ENCODE measurements at regions not wholly inside any gene's neighbourhood (a gene's known extent, or its start where the extent isn't known, plus 50 kb on each side); places are given as distances from the start of the nearest gene placed in this dataset.

DNA sequence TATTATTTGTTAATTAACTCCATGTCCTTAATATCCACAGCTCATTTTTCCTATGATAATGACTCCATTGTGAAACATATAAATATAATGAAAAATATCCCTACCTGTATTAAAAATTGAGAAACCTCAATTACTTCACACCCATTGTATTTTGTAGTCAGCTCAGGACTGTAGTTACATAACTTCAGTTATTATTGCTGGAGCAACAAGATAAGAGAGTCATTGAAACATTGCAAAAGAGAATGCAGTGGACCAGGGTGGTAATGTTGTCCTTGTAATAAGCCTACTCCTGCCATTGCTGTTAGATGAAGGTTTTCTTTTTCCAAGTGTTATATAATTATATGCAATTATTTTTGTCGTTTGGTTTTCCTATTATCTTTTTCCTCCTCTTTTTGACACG, 184.4 kb downstream of the PRL start:
- no peak for TF ChIP-seq EZH2phosphoT487 (IDR thresholded peaks at IDR 0.05; ENCODE audit: borderline replicate concordance, low read depth, low read length)
- TF ChIP-seq, protein P1, sequence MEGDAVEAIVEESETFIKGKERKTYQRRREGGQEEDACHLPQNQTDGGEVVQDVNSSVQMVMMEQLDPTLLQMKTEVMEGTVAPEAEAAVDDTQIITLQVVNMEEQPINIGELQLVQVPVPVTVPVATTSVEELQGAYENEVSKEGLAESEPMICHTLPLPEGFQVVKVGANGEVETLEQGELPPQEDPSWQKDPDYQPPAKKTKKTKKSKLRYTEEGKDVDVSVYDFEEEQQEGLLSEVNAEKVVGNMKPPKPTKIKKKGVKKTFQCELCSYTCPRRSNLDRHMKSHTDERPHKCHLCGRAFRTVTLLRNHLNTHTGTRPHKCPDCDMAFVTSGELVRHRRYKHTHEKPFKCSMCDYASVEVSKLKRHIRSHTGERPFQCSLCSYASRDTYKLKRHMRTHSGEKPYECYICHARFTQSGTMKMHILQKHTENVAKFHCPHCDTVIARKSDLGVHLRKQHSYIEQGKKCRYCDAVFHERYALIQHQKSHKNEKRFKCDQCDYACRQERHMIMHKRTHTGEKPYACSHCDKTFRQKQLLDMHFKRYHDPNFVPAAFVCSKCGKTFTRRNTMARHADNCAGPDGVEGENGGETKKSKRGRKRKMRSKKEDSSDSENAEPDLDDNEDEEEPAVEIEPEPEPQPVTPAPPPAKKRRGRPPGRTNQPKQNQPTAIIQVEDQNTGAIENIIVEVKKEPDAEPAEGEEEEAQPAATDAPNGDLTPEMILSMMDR (conservative IDR thresholded peaks at IDR 0.05; ENCODE audit: low read length) = no peak
- Histone ChIP-seq H3K4me3 (ENCODE audit: low read depth, low read length, poor library complexity, severe bottlenecking) (no peak overlapping the region), H2AFZ (ENCODE audit: low read length) (no peak overlapping the region), H3K9me2 (ENCODE audit: insufficient read depth, low read length) (no peaks in the 10 kb centered on the region), H4K20me1 (ENCODE audit: insufficient read depth, low read length) (no peaks in the 10 kb centered on the region), H3K27ac (ENCODE audit: low read depth, low read length, poor library complexity, severe bottlenecking) (no peak overlapping the region), H3K79me2 (ENCODE audit: insufficient read depth, low read depth, low read length) (no peaks in the 10 kb centered on the region), H3K4me2 (ENCODE audit: low read length) (no peak overlapping the region), H3K4me1 (ENCODE audit: insufficient read depth, low read length, poor library complexity, severe bottlenecking) (no peaks in the 10 kb centered on the region), H3K36me3 (ENCODE audit: insufficient read depth, low read length) (no peaks in the 10 kb centered on the region), H3K9me3 (ENCODE audit: low read length) (no peaks in the 10 kb centered on the region)
- POLR2A ChIA-PET = interaction anchor here (0.6 kb wide), 1 partner anchor 71 kb away, joined by 6 read pairs; no protein-coding TSS in a partner anchor
- DNase-seq (ENCODE audit: low spot score) = no peak
- BruUV-seq (replicated peaks) = no TSS peak
- intact Hi-C loops (cut with micrococcal nuclease; ENCODE audit: unreplicated experiment) = no loop called here
- CTCF ChIA-PET (ENCODE audit: unreplicated experiment) = no interaction called here

DNA sequence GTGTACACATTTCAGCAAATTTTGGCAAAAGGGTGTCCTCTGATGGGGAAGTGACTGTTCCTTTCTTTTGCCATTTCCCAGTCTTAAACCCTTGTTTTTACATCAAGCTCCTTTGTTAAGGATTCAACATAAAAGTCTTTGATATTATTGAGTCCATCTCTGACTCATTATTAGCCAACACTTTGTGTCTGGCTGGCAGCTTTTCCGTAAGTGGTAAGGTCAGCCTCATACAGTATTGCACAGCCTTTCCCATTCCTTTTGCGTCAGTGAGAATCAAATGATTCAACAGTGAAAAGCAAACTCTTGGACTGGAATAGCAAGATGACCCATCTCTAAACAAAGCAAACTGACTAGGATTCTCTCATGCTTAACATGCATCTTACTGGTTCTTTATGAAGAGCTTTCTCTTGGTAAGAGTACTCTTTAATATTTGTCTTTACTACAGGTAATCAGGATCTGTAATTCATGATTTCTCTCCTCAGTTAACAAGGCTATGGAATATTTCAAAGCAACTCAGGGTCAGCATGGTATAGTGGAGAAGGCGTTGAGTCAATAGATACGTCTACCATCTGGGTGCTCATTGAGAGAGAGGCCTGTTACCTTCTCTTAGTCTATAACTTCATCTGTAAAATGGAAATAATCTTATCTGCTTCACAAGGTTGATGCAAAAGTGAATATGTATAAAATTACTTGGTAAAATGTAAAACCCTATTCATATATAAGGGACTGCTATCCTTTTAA, 183.6 kb downstream of the PRL start:
- H3K36me3 ChIP-seq (ENCODE audit: insufficient read depth, low read length) = no peaks in the 10 kb centered on the region
- TF ChIP-seq, protein P1 (conservative IDR thresholded peaks at IDR 0.05; ENCODE audit: low read length) = no peak
- no peak for TF ChIP-seq EZH2phosphoT487 (IDR thresholded peaks at IDR 0.05; ENCODE audit: borderline replicate concordance, low read depth, low read length)

DNA sequence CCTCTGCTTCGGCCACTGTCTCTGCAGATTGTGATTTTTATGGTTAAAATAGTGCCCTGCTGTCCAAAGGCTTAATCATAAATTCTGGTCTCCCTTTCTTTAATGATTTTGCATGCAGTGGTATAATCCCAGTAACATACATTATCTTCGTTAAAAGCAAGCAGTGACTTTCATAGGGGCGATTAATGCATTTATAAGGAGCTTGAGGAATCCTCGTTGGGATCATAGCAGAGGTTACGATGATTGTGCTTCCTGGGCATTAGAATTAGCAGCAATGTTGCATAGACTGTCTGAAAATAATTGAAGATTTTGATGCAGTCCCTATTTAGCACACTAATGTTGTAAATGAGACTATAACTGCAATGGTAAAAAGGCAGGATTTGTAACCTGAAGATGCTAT, 181.3 kb downstream of the PRL start:
- H2AFZ ChIP-seq (ENCODE audit: low read length) = no peak overlapping the region
- ChIA-PET CTCF (ENCODE audit: unreplicated experiment) (no interaction called here), POLR2A (no interaction called here)
- no peaks in the 10 kb centered on the region for H3K9me3 ChIP-seq (ENCODE audit: low read length)
- no peak for DNase-seq (ENCODE audit: low spot score)
- BruUV-seq (replicated peaks) = no TSS peak
- intact Hi-C loops (cut with micrococcal nuclease; ENCODE audit: unreplicated experiment) = no loop called here
- no peak overlapping the region for H3K4me2 ChIP-seq (ENCODE audit: low read length)
- H3K27ac ChIP-seq (ENCODE audit: low read depth, low read length, poor library complexity, severe bottlenecking) = no peak overlapping the region
- H4K20me1 ChIP-seq (ENCODE audit: insufficient read depth, low read length) = no peaks in the 10 kb centered on the region
- H3K4me3 ChIP-seq (ENCODE audit: low read depth, low read length, poor library complexity, severe bottlenecking) = no peak overlapping the region
- no peaks in the 10 kb centered on the region for H3K9me2 ChIP-seq (ENCODE audit: insufficient read depth, low read length)
- no peaks in the 10 kb centered on the region for H3K4me1 ChIP-seq (ENCODE audit: insufficient read depth, low read length, poor library complexity, severe bottlenecking)
- H3K79me2 ChIP-seq (ENCODE audit: insufficient read depth, low read depth, low read length) = no peaks in the 10 kb centered on the region
- no peak for TF ChIP-seq EZH2phosphoT487 (IDR thresholded peaks at IDR 0.05; ENCODE audit: borderline replicate concordance, low read depth, low read length)
- TF ChIP-seq, protein P1 (conservative IDR thresholded peaks at IDR 0.05; ENCODE audit: low read length) = no peak
- no peaks in the 10 kb centered on the region for H3K36me3 ChIP-seq (ENCODE audit: insufficient read depth, low read length)

More for the DNA sequence above, 183.6 kb downstream of the PRL start:
- Histone ChIP-seq H3K9me3 (ENCODE audit: low read length) (no peaks in the 10 kb centered on the region), H3K27ac (ENCODE audit: low read depth, low read length, poor library complexity, severe bottlenecking) (no peak overlapping the region), H3K4me1 (ENCODE audit: insufficient read depth, low read length, poor library complexity, severe bottlenecking) (no peaks in the 10 kb centered on the region), H3K4me3 (ENCODE audit: low read depth, low read length, poor library complexity, severe bottlenecking) (no peak overlapping the region), H4K20me1 (ENCODE audit: insufficient read depth, low read length) (no peaks in the 10 kb centered on the region), H2AFZ (ENCODE audit: low read length) (no peak overlapping the region), H3K4me2 (ENCODE audit: low read length) (no peak overlapping the region), H3K9me2 (ENCODE audit: insufficient read depth, low read length) (no peaks in the 10 kb centered on the region), H3K79me2 (ENCODE audit: insufficient read depth, low read depth, low read length) (no peaks in the 10 kb centered on the region)
- no TSS peak for BruUV-seq (replicated peaks)
- DNase-seq (ENCODE audit: low spot score) = no peak
- POLR2A ChIA-PET = no interaction called here
- CTCF ChIA-PET (ENCODE audit: unreplicated experiment) = no interaction called here
- intact Hi-C loops (cut with micrococcal nuclease; ENCODE audit: unreplicated experiment) = no loop called here
